HPDE6-E6E7 (cell line): ENCODE measurements at regions not wholly inside any gene's neighbourhood (a gene's known extent, or its start where the extent isn't known, plus 50 kb on each side); places are given as distances from the start of the nearest gene placed in this dataset.
"Not testable (repeated sequence)": the region's sequence is repeated elsewhere in the genome, so short reads cannot be mapped to it uniquely, and the experiment has no call there.

Source experiments
- DNase-seq: peaks from one replicate; pipeline ENCODE4 v3.0.0; 2011; ENCODE audit warnings: missing footprints; ENCODE audit errors: extremely low spot score

DNA sequence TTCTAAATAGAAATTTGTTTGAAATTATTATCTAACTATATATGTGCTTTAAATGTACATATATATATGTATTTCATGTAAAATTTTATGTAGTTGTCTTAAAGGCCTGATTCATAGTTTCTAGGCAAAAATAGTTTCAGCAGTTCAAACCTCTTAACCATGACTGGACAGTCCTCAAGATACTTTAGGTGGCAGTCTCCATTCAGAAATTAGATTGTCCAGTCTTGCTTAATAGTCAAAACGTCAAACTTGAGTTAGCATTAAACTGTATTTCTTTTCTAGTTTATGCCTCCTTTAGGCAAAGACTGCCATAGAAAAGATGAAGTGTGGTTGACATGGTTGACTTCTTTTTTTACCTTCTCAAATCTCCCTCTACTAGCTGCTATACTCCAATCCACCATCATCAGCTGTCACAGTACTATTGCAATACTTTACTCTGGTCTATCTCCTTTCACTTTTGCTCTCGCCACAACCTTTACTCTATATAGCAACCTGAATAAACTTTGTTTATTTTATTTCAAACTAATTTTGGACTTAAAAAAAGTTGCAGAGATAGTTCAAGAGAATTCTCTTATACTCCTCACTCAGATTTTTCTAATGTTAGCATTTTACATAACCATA lies 395.6 kb upstream of the DIPK2B start:
- DNase-seq, result no peak

DNA sequence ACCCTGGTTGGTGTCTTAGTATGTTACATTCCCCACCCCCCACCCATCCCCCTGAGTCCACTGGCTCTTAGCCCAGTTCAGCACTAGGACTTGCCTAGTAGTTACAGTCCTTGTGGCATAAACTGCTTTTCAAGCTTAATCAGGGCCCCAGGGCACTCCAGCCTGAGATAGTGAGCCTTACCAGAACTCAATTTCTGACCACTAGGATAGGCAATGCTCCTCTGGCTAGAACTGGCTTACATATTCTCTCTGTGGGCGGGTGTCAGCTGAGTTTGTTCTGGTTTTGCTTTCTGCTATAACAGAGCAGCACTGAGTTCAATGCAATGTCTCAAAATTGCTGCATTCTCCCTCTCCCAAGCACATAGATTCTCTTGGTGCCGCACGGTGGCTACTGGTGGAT lies 391.4 kb upstream of the DIPK2B start:
- no peak for DNase-seq

DNA sequence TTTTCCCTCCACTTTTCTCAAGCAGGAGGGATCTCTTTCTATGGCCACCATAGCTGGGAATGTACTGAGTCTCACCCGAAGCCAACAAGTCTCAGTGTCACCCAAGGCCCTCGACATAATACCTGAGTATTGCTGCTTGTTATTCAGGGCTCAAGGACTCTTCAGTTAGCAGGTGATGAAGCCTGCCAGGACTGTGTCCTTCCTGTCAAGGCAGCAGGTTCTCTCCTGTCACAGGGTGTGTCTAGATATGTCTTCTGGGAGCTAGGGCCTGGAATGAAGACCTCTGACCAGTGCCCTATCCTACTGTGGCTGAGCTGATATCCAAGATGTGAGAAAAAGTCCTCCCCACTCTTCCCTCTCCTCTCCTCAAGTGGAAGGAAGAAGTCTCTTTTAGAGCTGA lies 391.0 kb upstream of the DIPK2B start:
- no peak for DNase-seq

DNA sequence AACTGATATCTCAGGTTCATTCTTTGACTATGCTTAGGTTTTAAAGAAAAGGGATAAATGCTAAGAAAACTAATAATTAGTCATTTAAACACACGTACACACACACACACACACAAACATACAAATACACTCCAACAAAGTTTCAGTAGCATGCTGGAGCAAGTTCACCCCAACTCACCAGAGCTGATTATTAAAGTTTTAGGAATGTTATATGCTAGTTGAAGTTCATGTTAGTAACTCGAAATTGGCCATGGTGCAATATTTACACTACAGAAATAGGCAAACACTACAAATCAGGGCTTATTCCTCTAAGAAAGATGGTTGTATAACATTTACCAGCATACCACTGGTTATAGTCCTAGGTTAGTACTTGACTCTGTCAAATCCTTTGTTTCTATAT lies 384.0 kb upstream of the DIPK2B start:
- no peak for DNase-seq

DNA sequence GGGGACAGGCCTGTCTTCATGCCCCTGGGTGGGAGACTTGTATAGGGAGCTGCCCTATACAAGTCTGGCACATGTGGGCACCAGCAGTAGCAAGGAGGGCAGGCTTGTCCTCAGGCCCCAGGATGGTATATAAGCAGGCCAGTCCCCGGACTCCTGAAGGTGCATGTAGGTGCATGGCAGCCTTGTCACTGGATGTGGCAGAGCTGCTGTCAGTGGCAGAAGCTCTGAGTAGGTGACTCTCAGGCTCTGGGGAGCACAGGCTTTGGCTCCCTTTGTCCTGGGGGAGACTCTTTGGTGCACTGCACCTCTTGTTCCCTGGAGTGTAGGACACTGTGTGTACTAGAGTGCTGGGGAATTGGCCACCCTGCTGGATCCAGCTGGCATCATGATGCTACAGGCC lies 376.7 kb upstream of the DIPK2B start:
- no peak for DNase-seq

DNA sequence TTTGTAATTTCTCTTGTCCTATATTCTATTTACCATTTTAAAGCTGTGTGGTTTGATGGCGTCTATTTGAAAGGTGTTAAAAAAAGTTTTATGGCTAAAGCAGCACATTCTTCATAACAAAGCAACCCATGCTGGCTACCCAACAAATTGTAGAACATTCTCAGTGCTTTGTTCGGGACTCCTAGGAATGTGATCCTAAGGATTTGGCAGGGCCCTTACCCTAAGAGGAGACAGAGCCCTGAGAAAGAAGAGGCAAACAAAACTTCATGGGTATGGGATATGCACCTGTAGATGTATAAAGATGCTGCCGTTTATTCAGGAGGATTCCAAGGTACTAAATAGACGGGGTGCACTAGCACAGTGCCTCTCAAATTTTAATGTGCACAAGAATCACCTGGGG lies 370.8 kb upstream of the DIPK2B start:
- no peak for DNase-seq

DNA sequence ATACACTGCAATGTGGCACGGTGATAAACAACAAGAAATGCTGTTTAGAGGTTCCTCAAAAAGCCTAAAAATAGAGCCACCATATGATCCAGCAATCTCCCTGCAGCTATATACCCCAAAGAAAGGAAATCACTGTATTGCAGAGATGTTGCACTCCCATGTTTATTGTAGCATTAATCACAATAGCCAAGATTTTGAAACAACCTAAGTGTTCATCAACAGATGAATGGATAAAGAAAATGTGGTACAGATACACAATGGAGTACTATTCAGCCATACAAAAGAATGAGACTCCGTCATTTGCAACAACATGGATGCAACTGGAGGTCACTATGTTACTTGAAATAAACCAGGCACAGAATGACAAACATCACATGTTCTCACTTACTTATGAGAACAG lies 365.8 kb upstream of the DIPK2B start:
- DNase-seq, result no peak

DNA sequence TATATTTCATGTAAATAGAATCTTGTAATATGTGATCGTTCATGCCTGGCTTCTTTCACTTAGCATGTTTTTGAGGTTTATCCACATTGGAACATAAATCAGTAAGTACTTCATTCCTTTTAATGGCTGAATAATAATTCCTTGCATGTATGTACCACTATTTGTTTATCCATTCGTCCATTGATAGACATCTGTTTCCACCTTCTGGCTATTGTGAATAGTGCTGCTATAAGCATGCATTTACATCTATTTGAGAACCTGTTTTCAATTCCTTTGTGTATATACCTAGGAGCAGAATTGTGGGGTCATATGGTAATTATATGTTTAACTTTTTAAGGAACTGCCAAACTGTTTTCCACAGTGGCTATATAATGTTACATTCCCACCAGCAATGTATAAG lies 356.7 kb upstream of the DIPK2B start:
- no peak for DNase-seq

DNA sequence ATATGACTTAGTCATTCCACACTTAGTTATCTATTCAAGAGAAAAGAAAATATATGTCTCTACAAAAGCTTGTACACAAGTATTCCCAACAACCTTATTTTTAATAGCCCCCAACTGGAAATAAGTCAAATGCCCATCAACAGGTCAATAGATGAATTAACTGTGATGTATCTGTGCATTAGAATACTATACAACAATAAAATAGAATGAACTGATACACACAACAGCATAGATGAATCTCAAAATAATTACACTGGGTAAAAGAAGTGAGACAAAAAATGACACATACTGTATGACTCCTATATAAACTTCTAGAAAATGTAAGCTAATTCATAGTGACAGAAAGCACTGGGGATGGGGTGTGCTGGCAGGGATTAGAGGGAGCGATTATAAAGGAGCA lies 354.1 kb upstream of the DIPK2B start:
- DNase-seq, result no peak

DNA sequence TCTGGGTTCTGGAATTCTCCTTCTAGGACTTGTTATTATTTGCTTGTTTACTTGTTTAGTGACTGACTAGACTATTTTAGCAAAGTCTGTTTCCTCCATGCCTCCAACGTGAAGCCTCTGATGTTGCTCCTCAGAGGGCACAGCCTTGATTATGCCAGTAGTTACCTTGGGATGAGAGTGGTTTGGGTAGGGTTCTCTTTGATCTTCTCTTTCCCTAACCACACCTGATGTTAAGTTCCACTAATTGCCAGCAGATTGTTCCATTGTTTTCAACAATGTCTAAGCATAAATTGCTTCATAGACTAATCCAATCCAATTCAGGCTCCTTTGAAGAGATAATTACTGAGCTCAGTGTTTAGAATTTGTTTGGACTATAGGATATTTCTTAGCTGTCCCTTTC lies 352.7 kb upstream of the DIPK2B start:
- no peak for DNase-seq

DNA sequence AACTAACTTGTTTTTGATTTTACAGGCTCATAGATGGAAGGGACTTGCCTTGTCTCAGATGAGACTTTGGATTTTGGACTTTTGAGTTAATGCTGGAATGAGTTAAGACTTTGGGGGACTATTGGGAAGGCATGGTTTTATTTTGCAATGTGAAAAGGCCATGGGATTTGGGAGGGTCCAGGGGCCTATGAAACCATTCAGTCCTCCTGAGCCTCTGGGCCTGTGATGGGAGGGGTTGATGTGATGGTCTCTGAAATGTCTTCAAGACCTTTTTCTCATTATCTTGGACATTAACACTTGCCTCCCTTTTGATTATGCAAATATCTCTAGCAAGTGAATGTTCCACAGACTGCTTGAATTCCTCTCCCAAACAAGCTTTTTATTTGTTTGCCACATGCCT lies 346.0 kb upstream of the DIPK2B start:
- not testable (repeated sequence) for DNase-seq

DNA sequence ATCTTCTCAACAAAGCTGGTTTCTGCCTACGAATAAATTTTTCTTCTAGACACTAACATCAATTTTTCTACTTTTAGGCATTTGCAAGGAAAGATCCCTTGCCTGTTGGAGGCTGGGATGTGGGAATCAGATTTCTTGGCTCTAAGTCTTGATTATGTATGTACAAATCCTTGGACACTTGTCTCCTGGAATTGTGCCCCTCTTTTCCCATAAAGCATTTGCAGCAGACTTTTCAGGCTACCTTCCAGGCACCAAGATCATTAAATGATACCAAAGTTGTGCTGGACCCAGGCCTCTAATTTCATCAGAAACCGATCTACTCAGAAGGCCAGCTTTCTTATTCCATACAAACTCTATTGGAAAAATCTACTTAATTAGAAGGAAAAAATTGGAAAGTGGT lies 339.5 kb upstream of the DIPK2B start:
- DNase-seq, result no peak

DNA sequence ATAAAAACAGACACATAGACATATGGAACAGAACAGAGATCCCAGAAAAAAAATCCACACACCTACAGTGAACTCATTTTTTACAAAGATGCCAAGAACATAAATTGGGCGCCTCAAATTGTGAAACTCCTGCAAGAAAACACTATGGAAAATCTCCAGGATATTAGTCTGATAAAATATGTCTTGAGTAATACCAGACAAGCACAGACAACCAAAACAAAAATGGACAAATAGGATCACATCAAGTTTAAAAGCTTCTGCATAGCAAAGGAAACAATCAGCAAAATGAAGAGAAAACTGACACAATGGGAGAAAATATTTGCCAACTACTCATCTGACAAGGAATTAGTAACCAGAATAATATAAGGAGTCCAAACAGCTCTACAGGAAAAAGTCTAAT lies 337.3 kb upstream of the DIPK2B start:
- DNase-seq, result no peak

DNA sequence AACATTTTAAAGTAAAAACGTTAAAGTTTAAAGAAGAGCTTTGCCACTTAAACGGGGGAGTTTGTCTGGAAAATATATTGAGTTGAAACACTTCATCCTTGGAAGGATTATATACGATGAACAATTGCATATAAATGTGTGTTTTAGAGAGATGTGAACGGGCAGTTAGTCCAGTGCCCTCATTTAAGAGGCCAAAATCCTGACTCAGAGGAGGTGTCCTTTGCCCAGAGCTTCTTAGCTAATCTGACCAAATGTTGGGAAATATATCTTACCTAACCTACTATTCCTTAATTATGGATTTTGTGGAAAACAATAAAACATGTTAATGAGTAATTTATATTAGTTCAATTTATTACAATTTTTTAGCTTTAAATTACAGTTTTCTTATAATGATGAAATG lies 327.2 kb upstream of the DIPK2B start:
- DNase-seq, result no peak

DNA sequence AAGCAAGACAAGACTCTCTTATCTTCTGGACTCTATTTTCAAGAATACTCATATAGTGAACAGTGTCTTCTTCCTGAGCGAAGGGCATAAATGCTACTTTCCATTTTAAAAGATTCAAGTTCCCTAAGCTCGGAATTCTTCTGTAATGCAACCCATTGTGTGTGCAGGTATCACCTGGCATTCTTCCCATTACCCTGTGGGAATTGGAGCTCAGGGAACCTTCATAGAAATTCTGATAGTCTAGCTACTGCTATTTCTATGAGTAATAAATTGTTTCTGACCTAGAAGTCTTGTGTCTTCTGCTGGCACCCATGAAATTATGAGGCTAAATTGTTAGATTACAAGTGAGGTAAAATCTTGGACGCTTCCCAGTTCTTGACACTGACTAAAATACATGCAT lies 324.1 kb upstream of the DIPK2B start:
- no peak for DNase-seq

DNA sequence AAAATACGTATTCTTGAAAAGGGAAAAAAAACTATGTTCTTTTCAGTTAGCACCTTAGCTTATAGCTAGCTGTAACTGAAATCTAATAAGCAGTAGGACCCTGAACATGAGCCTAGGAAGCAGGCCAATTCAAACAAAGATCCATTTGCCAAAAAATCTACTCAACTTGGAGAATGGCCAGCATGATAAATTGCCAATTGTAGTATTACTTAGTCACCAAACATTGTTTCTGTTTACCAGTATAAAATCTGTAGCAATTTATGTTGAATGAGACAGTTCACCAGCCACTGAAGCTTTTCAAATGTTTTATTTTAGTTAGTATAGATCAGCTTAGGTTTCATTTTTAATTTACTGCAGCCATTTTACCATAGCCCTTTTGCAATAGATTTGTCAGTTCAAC lies 323.6 kb upstream of the DIPK2B start:
- no peak for DNase-seq

DNA sequence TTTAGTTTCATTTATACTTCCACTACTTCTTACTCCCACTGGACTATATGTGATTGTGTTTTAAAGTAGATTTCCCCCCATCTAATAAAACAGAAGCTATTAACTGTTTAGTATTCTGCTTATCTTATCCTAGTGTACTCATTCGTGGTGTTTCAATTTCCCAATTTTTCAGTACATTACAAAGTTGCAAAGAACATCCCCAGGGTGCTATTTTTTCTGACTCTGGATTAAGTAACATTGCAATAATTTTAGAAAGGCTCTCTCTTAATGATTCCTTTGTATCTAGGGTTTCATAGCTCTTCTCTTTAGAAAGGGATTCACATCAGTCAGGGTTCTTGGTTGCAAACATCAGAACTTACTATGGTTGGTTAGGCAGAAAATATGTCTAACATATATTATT lies 317.9 kb upstream of the DIPK2B start:
- no peak for DNase-seq

DNA sequence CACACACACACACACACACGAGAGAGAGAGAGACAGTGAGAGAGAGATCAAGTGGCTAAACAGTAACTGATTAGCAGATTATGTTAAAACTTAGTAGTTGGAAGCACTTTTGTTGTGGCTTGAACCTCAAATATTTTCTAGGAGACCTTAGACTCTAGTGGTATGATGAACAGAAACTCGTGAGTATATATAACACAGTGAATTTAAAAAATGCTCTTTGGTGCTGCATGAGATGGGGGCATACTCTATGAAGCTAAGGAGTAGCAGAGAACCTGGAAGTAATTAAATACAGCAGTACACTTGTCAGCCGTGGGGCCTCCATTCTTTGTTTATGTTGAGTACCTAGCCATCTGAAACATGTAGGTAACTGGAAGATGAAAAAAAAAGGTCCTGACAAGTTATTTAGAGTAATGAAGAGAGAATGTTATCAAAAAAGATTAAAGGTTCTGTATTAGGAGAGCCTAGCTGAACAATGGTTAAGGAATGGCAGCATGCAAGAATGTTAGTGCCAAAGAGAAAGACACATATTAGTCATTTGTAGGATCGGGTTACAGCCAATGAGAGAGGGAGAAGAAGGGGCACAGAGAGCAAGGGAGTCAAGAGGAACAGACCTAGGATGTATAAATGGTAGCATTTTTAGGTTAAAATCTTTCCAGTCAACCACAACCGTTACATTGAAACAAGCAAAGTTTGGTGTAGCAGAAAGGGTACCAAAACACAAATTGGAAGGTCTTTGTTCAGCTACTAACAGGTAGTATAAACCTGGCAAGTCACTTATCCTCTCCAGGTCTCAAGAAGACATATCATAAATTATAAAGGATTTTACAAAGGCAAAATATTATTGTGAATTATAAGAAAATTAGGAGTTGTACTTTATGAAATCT lies 316.7 kb upstream of the DIPK2B start:
- DNase-seq, result no peak

DNA sequence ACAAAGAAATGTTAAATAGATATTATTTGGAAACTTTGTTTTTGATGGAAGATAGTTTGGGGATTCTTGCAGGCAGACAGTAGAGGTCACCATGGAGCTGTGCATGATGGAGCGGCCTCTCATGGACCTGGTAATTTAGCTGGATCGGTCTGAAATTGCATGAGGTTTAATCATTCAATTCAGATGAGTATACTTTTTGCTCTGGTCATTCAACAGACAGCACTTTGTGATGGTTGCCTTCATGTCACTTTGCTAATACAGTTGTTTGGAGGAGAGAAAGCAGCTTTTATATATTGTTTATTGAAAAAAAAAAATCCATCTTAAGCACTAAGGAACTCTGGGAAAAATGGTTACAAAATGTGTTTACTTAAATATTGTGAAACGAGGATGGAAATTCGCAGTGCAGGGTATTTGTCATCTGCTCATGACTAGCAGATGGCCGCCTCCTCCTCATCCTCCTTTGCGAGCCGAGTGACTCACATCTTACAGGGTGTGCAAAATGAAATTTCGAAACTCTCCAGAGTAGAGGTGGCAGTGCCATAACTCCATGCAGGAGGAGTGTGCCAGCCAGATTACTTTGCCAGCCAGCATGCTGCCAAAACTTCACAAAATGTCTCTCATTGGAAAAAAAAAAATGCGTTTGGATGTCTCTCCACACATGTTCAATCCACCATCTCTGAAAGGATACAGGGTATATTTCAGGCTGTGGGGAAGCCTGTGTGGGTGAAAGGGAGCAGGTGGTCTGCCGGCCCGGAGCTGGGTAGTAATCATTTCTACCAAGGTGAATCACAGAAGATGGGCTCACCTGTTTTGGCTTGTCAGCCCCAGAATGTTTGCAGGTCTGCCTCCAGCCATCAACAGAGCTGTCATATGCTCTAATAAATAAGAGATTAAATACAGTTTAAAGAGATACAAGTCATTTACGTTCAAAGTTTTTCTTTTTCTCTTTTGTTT lies 314.9 kb upstream of the DIPK2B start:
- peak; percentile 51 for DNase-seq

DNA sequence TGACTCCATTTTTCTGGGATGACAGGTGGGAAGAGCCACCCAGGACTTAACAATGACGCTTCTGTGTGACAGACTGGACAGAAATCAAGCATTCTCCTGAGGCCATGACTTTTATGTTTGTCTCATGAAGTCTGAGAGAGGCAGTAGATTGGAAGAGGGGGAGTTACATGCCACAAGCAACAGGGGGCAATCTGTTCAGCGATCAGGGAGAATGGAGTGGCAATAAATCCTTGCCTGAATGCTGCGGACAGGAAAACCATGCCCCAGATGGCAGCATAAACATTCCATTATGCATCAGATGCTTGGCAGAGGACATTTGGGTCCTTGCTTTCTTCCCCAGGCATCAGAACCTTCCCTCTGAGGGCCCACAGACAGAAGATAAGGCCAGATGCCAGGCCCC lies 312.4 kb upstream of the DIPK2B start:
- no peak for DNase-seq

DNA sequence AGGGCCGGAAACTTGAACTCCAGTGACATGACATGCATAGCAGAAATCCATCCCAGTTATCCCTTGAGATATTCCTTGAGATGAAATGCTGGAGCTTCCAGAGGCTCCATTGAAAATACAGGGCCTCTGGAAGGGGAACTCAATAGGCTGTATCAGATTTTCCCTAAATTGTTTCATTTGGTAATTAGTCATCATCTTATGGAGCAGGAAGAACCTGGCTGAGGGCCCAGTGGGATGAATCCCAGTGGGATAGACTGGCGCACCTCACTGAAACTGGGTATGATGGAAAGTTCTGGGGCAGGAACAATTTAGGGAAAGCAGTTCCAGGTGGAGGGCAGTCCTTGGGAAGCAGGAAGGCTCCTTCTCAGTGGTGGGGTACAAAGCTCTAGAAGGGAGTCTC lies 307.8 kb upstream of the DIPK2B start:
- DNase-seq, result no peak

DNA sequence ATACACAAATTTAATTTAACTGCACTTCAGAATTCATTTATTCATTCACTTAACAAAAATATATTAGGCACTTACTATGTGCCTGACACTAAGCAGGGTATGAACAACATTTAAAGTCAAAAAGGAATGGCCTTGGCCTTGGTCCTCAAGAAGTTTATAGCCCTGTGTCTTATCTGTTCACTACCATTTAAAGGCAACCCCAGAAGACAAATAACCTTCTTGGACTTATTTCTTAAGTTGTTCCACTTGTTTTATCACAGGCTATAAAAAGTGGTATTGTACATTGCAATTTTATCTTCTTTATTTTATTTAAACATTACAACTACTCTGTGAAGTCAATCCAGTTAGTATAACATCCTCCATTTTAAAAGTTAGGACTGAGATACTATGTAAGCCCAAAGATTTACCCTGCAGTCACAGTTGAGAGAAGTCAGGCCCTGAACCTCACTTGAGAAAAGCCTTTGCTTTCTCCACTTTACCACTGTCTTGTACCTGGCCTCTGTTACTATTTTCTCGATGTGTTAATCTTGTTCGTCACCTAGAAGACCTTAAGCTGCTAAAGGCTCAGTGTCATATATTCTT lies 305.6 kb upstream of the DIPK2B start:
- DNase-seq, result no peak
